Stimulated activated CD4-positive, alpha-beta T cell treated with anti-CD3 and anti-CD28 coated beads, Interleukin-4, amount 100 ng/mL, for 4 hours (primary cell): ENCODE measurements at regions not wholly inside any gene's neighbourhood (a gene's known extent, or its start where the extent isn't known, plus 50 kb on each side); places are given as distances from the start of the nearest gene placed in this dataset.

Experiments
- DNase-seq, 2 experiments: peaks; one replicate each; pipeline ENCODE4 v3.0.0-alpha.2; 2020

GRCh38 chr10:130372866-130373265 is 236.7 kb downstream of the GLRX3 start:
- DNase-seq, result no peak

GRCh38 chr10:130377986-130378540 is 241.9 kb downstream of the GLRX3 start:
- DNase-seq, result no peak

- no peak for DNase-seq
These were observed 242.6 kb downstream of the GLRX3 start for GRCh38 chr10:130378556-130379400.

- DNase-seq, result no peak
These were observed 243.9 kb downstream of the GLRX3 start for GRCh38 chr10:130380056-130380455.

GRCh38 chr10:130382031-130382430 is 245.8 kb downstream of the GLRX3 start:
- no peak for DNase-seq

GRCh38 chr10:130387936-130388580 is 251.9 kb downstream of the GLRX3 start:
- no peak for DNase-seq

- DNase-seq, result no peak
These were observed 252.6 kb downstream of the GLRX3 start for GRCh38 chr10:130388746-130389145.

GRCh38 chr10:130389906-130390305 is 253.7 kb downstream of the GLRX3 start:
- DNase-seq, result no peak

- no peak for DNase-seq
These were observed 255.8 kb downstream of the GLRX3 start for GRCh38 chr10:130392031-130392430.

GRCh38 chr10:130393342-130393741 is 257.2 kb downstream of the GLRX3 start:
- no peak for DNase-seq

- no peak for DNase-seq
These were observed 258.6 kb downstream of the GLRX3 start for GRCh38 chr10:130394832-130395231.

- DNase-seq, result no peak
These were observed 259.2 kb downstream of the GLRX3 start for GRCh38 chr10:130395248-130395936.

- no peak for DNase-seq
These were observed 259.9 kb downstream of the GLRX3 start for GRCh38 chr10:130396044-130396443.

GRCh38 chr10:130398090-130398994 is 262.2 kb downstream of the GLRX3 start:
- DNase-seq, result no peak

GRCh38 chr10:130399425-130399950 is 263.3 kb downstream of the GLRX3 start:
- no peak for DNase-seq

- DNase-seq, result no peak
These were observed 264.7 kb downstream of the GLRX3 start for GRCh38 chr10:130400890-130401289.

GRCh38 chr10:130401860-130402765 is 265.9 kb downstream of the GLRX3 start:
- no peak for DNase-seq

GRCh38 chr10:130403153-130404075 is 267.2 kb downstream of the GLRX3 start:
- DNase-seq, result no peak

GRCh38 chr10:130404476-130405055 is 268.4 kb downstream of the GLRX3 start:
- no peak for DNase-seq
